ENCODE measurements at regions not wholly inside any gene's neighbourhood (a gene's known extent, or its start where the extent isn't known, plus 50 kb on each side); places are given as distances from the start of the nearest gene placed in this dataset.

DNA sequence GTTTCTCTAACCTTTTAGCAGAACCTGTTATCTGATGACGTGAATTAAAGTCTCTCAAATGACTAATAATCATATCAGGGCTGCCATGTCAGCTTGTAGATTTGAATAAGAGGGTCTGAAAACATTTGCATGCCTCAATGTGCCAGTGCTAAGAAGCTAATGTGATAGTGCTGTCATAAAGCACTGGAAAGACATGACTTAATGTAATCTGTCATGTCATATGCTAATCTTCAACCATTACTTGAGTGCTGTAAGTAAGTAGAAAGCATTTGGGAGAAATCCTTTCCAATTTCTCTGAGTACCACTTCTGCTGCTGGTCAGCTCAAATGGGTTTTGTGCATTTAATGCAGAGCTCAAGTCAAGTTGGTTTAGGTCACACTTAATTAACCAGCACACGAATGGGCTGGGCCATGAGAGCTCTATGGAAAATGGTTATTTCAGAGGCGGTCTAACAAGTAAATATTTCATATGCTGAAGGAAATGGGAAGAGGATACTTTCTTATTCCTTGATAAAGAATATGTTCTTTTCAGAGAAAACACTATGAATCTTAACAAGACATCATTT is 609.2 kb downstream of the LMO4 start:
- DNase-seq: no peak

DNA sequence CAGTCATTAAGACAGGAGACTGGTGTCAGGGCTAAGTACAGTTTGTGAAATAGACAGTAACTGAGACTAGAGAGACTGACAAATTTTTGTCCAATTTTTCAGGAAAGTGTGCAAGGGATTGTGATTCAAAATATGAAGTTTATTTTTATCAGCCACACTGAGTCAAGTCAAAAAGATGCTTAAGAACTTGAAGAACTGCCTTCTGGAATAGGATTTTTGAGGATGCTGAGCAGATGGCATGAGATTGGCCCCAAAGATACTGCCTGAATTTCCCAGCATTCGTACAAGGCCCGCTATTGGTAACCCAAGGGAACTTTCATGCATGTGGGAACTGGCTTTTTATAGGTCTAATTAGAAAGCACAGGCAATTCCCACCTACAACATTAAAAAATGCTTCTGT is 610.0 kb downstream of the LMO4 start:
- no peak for DNase-seq

DNA sequence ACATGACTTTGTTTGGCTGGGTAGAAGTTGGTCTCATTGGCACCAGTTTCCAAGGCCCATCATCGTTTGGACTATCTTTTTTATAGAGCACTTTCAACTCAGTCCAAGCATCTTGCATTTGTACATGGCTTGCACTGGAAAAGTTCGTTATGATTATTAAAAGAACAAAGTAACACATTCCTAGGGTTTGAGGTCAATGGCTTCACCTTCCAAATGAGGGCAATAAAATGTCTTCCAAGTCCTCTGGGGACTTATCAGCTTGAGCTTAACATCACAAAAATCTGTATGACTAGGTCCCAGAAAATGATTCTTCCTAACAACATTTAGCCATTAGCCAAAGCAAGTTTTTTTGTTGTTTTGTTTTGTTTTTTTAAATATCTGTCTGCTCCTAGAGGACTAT is 610.8 kb downstream of the LMO4 start:
- DNase-seq: no peak

DNA sequence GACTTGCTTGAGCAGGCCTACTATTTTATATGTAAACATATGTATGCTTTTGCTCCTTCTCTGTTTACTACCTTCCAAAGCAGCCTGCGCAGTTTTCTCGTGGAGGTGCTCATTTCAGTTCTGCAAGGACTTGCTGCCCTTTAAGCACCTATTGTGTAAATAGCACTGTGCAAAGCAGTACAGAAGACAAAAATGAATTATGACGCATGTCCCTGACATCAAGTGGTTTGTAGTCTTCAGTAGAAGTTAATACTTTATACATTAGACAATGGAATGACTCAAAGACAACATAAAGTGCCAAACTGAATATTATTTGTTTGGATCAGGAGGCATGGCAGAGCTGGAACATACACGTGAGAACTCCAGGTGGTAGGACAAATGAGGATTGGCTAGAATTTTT is 611.7 kb downstream of the LMO4 start:
- no peak for DNase-seq

DNA sequence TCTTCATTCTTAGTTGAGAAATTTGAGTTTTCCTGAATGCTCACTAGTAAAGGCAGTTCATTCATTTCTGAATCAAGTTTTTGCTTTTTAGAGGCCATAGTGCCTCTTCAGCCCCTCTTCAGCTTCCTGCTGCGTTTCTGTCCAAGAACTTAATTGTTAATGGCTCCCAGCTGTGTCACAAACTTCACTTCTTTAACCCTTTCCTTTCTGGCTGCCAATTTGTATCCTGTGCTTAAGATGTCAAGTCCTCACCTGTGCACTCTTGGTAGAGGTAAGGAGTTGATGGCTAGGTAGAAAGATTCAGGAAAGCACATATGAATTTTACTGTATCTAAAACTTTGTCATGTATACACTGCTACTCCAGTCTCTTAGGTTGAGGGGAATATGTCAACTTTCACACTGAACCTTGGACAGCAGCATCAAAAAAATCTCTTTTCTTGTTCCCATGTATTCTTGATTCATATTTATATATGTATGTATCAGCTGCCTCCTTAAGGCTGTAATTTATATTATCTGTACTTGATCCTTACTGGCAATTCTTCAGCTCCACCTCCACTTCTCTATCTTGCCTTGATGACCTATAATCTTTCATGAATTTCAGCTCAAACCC is 612.8 kb downstream of the LMO4 start:
- DNase-seq: no peak

DNA sequence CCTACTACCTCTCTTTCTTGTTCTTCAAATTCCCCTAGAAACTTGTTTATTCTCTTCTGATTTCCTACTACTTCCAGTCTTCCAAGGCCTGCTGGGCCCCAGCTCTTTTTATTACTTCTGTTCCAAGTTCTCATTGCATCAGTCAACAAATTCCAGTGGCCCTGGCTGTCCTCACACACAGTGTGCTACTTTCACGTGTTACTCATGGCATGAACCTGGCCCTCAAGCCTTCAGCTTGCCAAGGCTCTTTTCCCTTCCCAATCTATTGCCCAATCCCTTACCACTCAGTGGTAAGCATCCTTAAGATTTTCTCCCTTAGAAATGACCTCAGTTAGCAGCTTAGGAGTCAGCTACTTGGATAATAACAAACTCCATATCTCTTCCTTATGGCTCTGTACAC is 613.5 kb downstream of the LMO4 start:
- DNase-seq: no peak

DNA sequence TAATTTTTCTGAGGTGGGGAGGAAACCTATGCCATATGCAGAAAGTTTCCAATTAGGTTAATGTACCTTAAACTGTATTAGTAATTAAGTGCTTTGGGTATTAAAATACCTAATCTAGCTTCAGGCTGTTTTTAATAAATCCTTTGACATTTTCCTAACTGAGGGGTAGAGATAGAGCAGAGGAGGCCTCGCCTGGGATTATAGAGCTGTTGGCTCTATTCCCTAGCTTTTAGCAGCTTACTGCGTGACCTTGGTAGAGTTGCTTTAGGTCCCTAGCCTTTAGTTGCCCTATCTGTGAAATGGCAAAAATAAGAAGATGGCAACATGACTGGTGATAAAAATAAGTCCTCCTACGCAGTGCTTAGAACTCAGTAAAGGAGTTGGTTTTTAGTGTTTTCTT is 621.0 kb downstream of the LMO4 start:
- DNase-seq: no peak

DNA sequence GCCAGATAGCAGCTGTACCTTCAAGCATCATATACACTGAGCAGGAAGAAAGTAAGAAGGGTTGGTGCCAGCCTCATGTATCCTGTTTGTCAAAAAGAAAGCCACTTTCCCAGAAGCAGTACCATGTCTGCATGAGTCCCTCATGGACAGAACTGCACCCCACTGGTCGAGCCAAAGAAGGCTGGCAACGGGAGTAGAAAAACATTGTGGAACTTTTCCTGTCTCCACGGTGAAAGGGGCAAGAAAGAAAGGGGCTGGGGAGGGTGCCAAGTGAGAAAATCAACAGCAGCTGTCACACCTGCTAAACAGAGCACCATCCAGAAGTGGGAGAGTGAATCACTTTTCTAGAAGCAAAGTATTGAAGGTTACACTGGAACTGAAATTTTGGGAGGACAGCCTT is 621.7 kb downstream of the LMO4 start:
- DNase-seq: no peak

DNA sequence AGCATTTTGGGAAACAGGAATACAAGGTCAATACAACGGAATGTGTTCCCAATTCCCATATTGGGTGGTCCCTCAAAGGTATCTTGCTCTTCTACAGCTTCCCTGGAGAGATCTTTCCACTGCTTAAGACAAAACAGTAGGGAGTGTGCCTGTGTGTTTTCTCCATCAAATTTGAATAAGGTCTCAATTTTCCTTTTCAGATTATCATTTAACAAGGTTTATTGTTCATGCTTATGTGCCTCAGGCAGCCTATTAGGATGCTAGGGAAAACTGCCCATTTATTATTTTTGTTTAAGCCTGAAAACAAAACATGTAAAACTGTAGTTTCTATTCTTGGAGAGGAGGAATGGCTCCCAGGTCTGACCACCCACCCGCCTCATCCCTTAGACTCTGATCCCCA is 622.7 kb downstream of the LMO4 start:
- DNase-seq: no peak

DNA sequence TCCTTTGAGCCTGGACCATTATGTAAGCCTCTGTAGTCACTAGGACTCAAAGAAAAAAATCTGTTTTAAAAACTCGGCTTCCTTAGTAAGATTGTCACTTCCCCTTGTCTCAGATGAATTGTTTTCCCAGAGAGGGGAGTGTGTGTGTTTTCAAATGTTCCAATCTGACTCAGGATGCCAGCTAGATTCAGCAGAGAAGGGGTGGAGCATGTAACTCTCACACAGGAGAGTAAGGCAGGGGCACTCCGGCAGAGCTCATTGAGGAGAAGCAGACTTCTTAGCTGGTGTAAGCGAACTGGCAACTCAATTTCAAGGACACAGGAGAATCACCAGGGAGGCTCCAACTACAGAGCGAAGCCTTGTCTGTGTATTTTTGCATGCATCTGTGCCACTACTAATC is 623.2 kb downstream of the LMO4 start:
- DNase-seq: no peak

DNA sequence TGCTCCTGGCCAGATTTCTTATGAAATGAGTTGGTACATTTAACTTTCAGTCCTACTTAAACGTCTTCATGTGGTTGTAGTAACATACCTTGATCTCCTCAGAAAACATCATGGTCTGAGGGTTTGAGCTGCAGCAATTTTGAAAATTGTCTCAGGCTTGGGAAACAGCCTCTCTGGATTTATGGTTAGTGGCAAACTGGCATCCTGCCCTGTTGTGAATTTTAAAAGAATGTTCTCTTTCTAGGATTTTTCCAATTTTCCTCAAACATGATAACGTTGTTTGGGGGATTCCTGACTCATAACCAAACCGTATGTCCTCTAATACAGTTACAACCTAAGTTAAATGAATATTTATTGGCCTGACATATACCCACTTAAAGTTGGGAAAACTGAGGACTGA is 624.4 kb downstream of the LMO4 start:
- DNase-seq: no peak

DNA sequence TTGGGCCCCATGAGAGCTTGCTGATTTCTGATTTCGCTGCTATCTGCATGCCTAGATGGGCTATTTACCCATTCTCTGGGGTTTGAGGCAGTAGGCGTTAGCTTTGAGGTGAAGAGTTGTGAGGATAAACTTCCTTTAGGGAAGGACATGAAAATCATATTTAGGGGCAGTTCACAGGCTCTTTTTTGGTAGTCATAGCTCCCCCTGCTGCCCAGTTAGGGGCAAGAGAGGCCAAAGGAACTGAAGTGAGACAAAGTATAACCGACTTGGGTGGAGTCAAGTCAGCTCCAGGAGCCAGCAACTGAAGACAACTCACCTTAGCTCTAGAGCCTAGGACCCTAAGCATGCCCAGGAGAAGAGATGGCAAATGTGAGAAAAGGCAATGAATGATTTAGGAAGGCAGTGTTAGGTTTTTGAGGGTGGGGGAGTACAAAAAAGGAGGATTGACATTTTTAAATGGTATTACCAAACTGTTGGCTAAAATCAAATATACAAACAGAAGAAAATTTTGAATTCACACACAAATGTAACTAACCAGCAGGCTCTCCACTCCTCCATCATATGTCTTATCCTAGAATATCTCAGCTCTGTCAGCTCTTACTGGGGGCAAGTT is 625.2 kb downstream of the LMO4 start:
- peak; percentile 1 to 44 (median 16) for DNase-seq

DNA sequence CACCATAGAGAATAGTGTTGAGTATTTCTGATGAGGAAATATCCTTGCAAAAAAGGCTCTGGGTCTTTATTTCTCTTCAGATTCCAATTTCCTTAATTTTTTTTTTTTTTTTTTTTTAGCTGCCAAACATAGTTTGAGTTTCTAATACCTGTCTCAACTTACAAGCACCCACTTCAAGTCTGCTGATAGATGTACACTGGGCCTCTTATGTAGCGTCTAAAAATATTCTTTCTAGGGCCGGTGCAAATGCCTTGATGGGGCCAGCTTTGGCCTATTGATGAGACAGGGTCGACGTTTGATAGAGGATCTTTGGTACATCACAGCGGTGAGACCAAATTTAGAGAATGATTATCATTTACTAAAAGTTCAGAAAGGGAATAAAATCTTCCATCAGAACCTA is 626.4 kb downstream of the LMO4 start:
- DNase-seq: no peak

DNA sequence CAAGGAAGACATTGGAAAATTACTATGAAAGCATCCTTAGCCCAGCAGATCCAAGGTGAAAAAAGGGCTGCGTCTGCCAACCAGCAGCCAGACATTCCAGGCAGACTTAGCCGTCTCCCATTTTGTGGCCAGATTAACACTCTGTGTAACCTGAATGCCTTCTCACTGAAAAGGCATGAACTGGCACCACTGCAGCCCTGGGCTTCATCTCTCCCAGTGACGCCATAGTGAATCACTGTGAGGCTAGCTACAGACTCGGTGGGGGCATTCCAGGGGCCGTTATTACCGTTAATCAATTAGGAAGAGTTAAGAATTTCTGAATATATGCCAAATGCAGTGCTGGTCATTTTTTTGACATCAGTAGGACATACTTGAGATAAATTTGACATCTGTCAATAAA is 627.4 kb downstream of the LMO4 start:
- DNase-seq: no peak

DNA sequence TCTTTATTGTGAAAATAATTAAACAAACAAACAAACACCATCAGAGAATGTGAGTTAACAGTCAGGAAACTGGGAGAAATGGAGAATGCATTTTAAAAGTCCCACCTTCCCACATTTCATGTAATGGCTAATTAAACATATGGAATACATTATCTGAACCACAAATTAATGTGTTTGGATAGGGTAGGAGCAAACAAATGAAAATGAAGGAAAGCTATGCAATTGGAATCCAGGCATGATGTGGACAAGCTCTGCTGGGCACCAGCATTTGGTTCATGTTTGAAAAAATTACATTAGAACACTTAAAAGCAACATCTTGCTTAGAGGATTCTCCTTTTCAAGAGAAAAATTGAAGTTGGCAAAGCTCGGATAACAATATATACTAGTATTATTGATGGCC is 628.1 kb downstream of the LMO4 start:
- DNase-seq: no peak

DNA sequence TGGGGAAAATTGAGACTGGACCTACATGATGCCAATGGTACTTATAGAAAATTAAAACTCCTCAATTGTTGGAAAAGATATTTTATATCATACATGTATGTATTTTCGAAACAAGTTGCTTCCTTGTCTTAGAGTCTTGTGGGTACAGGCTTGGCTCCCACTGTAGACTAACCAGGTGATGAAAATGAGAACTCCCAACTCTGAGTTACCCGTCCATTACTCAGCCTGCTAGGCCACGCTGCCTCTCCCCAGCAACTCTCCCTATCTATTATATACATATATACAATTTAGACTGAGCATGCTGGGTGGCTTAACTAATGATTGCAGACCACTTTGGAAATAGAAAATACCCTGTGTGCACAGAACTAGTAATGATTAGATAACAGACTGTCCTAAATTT is 628.7 kb downstream of the LMO4 start:
- DNase-seq: no peak

DNA sequence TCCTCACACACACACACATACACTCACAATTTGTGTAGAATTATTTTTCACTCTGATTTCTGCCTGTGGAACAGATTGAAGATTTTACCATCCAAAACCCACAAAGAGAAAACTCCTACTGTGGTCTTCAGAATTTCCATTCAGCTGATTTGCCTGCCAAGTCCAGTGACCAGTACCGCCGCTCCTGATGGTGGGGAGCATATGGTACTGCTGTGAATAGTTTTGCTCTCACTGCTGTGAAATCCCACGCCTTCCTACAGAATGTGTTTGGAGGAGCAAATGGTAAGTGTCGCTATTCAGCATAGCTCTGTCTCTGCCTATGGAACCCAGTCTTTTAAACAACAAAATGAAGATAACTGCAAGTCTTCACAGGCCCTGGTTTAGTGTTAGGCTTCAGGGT is 629.5 kb downstream of the LMO4 start:
- DNase-seq: no peak

DNA sequence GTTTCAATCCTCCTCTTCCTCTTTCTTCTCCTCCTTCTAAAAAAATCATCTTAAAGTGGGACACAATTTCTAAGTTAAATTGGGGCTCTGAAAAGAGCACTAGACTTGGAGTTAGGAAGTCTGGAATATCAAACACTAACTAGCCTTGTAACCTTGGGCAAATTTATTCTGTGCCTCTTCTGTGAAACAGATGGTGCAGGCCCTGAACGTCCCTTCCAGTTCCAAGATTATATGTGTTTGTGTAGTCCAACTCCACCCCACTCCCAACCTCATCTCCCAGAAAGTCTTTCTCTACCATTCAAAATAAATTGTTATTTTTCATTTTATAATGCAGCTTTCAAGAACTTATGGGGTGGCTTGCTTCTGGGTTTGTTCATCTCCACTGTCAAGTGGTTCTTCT is 630.0 kb downstream of the LMO4 start:
- no peak for DNase-seq

DNA sequence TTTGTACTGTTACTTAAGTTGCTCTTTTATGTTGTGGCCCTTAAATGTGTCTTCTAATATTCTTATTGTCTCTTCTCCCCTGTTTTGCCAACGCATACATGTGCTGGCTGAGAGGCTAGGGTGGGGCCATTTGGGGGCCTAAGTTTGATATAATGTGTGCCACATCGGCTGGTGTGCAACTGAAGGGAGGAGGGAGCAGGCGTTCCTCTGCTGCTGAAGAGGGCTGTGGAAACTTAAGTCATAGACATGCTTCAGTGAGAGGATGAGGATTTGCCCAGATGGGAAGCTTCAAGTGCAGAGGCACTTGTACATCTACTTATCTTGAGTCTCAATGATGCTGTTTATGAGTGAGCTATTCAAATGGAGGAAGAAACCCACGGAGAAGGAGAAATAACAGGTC is 630.6 kb downstream of the LMO4 start:
- DNase-seq: no peak

DNA sequence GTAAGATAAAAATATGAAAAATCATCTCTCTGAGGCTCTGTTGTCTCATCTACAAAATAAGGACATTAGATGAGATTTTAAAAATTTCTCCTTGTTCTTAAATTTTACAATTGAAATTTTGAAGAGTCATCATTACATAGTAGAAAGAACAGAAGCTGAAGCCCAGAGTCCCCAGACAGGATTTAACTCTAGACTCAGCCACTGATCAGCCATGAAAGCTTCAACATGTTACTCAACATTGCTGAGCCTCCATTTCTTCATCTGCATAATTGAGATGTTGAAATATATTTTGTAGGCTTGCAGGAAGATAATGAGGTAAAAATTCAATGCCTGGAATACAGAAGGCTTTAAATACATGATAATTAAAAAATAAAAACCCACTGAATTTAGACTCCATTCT is 633.3 kb downstream of the LMO4 start:
- no peak for DNase-seq

DNA sequence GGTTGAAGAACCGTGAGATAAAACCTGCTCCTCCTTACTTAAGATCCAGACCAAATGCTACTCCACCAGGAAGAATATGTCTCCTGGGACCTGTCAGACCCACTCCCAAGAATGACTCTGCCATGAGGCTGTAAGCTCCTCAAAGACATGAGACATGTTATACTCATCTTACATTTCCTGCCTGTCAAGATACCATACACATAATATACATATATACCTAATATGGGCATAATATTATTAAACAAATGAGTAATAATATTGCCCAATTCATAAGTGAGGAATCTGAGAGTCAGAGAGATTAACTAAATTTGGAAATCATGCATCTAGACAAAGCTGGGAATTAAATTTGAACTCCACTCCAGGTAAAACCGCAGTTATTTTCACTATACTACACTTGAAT is 634.9 kb downstream of the LMO4 start:
- DNase-seq: no peak

DNA sequence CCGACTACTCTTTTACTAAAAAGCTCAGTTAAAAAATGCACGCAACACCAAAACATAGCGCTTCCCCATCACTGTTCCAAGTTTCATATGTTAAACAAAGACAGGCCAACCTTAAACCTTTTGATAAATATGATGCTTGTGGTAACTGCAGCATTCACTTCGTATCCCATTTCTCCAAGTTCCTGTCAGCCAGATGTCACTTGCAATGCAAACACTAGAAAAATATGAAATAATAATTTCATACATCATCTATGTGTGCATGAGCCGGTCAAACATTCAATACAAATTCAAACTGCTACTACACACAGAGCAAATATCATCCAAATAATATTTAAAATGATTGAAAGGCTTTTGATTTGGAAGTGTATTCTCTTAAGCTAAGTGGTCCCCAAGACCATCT is 636.5 kb downstream of the LMO4 start:
- DNase-seq: no peak

DNA sequence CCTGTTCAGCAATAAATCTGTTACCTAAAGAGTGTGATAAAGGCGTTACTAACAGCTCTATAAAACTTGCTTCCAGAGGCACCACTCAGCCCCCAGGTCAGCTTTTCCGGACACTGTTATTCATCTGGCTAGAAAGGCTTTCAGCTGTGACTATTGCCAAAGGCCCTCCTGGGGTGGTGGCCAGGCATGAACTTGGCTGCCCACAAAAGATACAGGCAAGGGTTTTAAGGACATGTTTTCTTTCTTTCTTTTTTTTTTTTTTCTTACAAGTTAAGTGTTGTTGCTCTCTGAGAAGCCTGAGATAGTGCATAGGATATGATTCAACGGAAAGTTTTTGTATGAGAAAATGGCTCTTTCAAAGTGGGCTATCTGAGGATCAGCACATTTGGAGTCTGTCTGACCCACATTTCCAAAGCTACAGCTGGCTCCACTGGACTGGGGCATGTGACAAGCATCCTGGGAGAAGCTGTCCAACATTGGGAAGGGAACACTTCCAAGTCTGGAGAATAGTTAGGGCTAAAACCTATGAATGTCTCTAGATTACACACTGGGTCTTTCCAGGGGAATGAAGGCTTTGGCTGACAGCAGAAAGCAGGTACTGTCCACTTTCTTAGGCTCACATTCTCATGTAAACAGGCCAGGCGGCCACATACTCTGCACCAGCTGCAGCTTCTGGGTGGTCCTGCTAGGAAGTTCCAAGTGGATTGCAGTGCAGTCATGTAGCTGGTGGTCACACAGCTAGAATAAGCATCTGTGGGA is 639.7 kb downstream of the LMO4 start:
- DNase-seq: no peak

DNA sequence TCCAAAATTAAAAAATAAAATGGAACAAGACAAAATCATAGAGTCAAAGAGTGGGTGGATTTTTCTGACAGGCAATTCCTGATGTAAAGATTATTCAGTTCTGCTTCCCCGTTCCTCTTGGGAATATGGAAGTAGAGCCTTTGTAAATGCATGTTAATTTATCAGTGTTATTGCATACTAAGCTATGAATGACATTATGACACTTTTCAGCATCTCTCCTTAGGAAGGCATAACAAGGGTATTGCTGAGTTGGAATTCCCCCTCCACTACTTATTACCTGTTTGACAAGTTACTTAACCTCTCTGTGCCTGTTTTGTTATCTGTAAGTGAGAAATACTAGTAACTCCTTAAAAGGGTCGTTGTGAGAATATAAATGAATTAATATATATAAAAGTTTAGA is 640.4 kb downstream of the LMO4 start:
- DNase-seq: no peak
